Activated CD8-positive, alpha-beta T cell treated with anti-CD3 and anti-CD28 coated beads for 36 hours (primary cell): ENCODE measurements at regions not wholly inside any gene's neighbourhood (a gene's known extent, or its start where the extent isn't known, plus 50 kb on each side); places are given as distances from the start of the nearest gene placed in this dataset.

Experiments
- ATAC-seq: fragments of 200-7000 bp; cut with Tn5 transposase; one replicate; pipeline ENCODE4 v1.10.0; 2021; ENCODE audit warnings: mild to moderate bottlenecking, moderate library complexity
- CTCF ChIA-PET: fragments of 350-600 bp; sonication (Branson Sonifier 250); formaldehyde crosslinking; loops from one replicate; lab custom pipeline; 2021; ENCODE audit warnings: antibody characterized with exemption; lab: Charles Lee
- POLR2A ChIA-PET: fragments of 350-600 bp; sonication (Branson Sonifier 250); formaldehyde crosslinking; loops from one replicate; lab custom pipeline; 2021; ENCODE audit warnings: antibody characterized with exemption; lab: Charles Lee
- DNase-seq: peaks from one replicate; pipeline ENCODE4 v3.0.0-alpha.2; 2020
- H3K27ac Mint-ChIP-seq: one replicate; pipeline ENCODE4 v1.8.0; 2021; ENCODE audit warnings: mild to moderate bottlenecking, mixed read lengths
- H3K27me3 Mint-ChIP-seq: one replicate; pipeline ENCODE4 v1.8.0; 2021; ENCODE audit warnings: mixed read lengths
- H3K36me3 Mint-ChIP-seq: one replicate; pipeline ENCODE4 v1.8.0; 2021; ENCODE audit warnings: low read depth, mixed read lengths
- H3K4me1 Mint-ChIP-seq: one replicate; pipeline ENCODE4 v1.8.0; 2021; ENCODE audit warnings: low read depth, mixed read lengths
- H3K4me3 Mint-ChIP-seq: one replicate; pipeline ENCODE4 v1.8.0; 2021; ENCODE audit warnings: mild to moderate bottlenecking, moderate library complexity, mixed read lengths
- H3K9me3 Mint-ChIP-seq: one replicate; pipeline ENCODE4 v1.8.0; 2021; ENCODE audit warnings: mixed read lengths
- intact Hi-C: fragments of 100-400 bp; cut with micrococcal nuclease; formaldehyde crosslinking; loops from one replicate; pipeline ENCODE4 v1.10.0; 2022
- TF ChIP-seq, protein P1 (sequence below): fragments of 200-600 bp; IDR thresholded peaks from one replicate; pipeline ENCODE4 v1.8.0; 2022; ENCODE audit warnings: antibody characterized with exemption, mild to moderate bottlenecking

GRCh38 chr11:120061036-120061760, 76.7 kb downstream of the TRIM29 start:
- CTCF ChIA-PET = no interaction called here

GRCh38 chr11:120060512-120060911, 77.4 kb downstream of the TRIM29 start:
- Mint-ChIP-seq H3K4me1 (no peaks in the 10 kb centered on the region), H3K27me3 (peaks cover 11% of the 10 kb centered on the region), H3K9me3 (no peaks in the 10 kb centered on the region), H3K4me3 (no peak overlapping the region), H3K36me3 (no peaks in the 10 kb centered on the region), H3K27ac (no peak overlapping the region)
- no peak for ATAC-seq
- no peak for DNase-seq
- intact Hi-C loops = no loop called here
- ChIA-PET POLR2A (no interaction called here), CTCF (no interaction called here)
- TF ChIP-seq, protein P1, sequence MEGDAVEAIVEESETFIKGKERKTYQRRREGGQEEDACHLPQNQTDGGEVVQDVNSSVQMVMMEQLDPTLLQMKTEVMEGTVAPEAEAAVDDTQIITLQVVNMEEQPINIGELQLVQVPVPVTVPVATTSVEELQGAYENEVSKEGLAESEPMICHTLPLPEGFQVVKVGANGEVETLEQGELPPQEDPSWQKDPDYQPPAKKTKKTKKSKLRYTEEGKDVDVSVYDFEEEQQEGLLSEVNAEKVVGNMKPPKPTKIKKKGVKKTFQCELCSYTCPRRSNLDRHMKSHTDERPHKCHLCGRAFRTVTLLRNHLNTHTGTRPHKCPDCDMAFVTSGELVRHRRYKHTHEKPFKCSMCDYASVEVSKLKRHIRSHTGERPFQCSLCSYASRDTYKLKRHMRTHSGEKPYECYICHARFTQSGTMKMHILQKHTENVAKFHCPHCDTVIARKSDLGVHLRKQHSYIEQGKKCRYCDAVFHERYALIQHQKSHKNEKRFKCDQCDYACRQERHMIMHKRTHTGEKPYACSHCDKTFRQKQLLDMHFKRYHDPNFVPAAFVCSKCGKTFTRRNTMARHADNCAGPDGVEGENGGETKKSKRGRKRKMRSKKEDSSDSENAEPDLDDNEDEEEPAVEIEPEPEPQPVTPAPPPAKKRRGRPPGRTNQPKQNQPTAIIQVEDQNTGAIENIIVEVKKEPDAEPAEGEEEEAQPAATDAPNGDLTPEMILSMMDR = no peak

More at GRCh38 chr11:120061036-120061760, 76.7 kb downstream of the TRIM29 start:
- H3K27me3 Mint-ChIP-seq = peaks cover 8% of the 10 kb centered on the region
- DNase-seq (no peak), ATAC-seq (no peak)
- H3K4me3 Mint-ChIP-seq = no peak overlapping the region
- H3K4me1 Mint-ChIP-seq = no peaks in the 10 kb centered on the region
- no peaks in the 10 kb centered on the region for H3K9me3 Mint-ChIP-seq
- H3K27ac Mint-ChIP-seq = no peak overlapping the region
- no peaks in the 10 kb centered on the region for H3K36me3 Mint-ChIP-seq
- TF ChIP-seq, protein P1 = no peak
- intact Hi-C loops = no loop called here
- POLR2A ChIA-PET = no interaction called here

DNA sequence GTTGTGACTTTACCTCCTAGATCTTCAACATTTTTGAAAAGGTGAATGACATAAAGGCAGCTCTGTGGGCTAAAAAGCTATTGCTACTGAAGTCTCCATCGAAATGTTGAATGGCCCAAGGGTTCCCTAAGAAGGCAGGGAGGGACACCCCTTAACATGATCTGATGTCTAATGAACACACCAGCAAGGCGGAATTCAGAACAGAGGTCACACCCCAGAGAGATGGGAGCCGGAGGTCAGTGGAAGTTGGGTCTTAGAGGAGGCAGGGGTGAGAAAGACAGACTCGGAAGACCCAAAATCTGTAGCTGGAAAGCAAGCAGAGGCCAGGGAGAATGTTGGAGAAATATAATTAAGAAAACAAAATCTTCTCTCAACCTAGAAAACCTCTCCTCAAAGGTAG, 79.0 kb downstream of the TRIM29 start:
- DNase-seq (no peak), ATAC-seq (no peak)
- intact Hi-C loops = no loop called here
- peaks cover 9% of the 10 kb centered on the region for H3K27me3 Mint-ChIP-seq
- CTCF ChIA-PET = interaction anchor here (1.0 to 1.1 kb wide), 2 partner anchors 15 to 21 kb away, joined by 3 read pairs; no protein-coding TSS in a partner anchor
- TF ChIP-seq, protein P1 = no peak
- no peaks in the 10 kb centered on the region for H3K4me1 Mint-ChIP-seq
- no peak overlapping the region for H3K27ac Mint-ChIP-seq
- no peaks in the 10 kb centered on the region for H3K9me3 Mint-ChIP-seq
- no peaks in the 10 kb centered on the region for H3K36me3 Mint-ChIP-seq
- H3K4me3 Mint-ChIP-seq = no peak overlapping the region
- POLR2A ChIA-PET = no interaction called here

- Mint-ChIP-seq H3K27me3 (peaks cover 11% of the 10 kb centered on the region), H3K9me3 (no peaks in the 10 kb centered on the region), H3K27ac (no peak overlapping the region), H3K4me3 (no peak overlapping the region), H3K4me1 (no peaks in the 10 kb centered on the region), H3K36me3 (no peaks in the 10 kb centered on the region)
- ATAC-seq (no peak), DNase-seq (no peak)
- TF ChIP-seq, protein P1 = no peak
- CTCF ChIA-PET = interaction anchor here (1.0 to 1.4 kb wide), 3 partner anchors 14 to 22 kb away, joined by 3 read pairs; no protein-coding TSS in a partner anchor
- POLR2A ChIA-PET = no interaction called here
- intact Hi-C loops = no loop called here
These were observed 80.0 kb downstream of the TRIM29 start for GRCh38 chr11:120057595-120058581.

- Mint-ChIP-seq H3K27me3 (peaks cover 10% of the 10 kb centered on the region), H3K9me3 (no peaks in the 10 kb centered on the region), H3K4me3 (no peak overlapping the region), H3K4me1 (no peaks in the 10 kb centered on the region), H3K27ac (no peak overlapping the region), H3K36me3 (no peaks in the 10 kb centered on the region)
- DNase-seq = no peak
- TF ChIP-seq, protein P1 = no peak
- CTCF ChIA-PET = interaction anchor here (1.4 kb wide), 1 partner anchor 23 kb away, joined by 3 read pairs; no protein-coding TSS in a partner anchor
- POLR2A ChIA-PET = no interaction called here
- no peak for ATAC-seq
- intact Hi-C loops = no loop called here
These were observed 80.9 kb downstream of the TRIM29 start for GRCh38 chr11:120057028-120057330.
